VCaP (cell line): ENCODE measurements at regions not wholly inside any gene's neighbourhood (a gene's known extent, or its start where the extent isn't known, plus 50 kb on each side); places are given as distances from the start of the nearest gene placed in this dataset.

ENCODE experiments used
- H3K27ac ChIP-seq: fragments of 450-650 bp; 2 replicates; pipeline ENCODE4 v1.5.1; 2017
- CTCF ChIP-seq: fragments of 450-650 bp; conservative IDR thresholded peaks from 2 replicates; pipeline ENCODE4 v1.5.1; 2017; ENCODE audit warnings: mild to moderate bottlenecking, moderate library complexity

GRCh38 chr1:187261637-187262036 is 432.9 kb downstream of the PLA2G4A start:
- no peak for TF ChIP-seq CTCF
- H3K27ac ChIP-seq: peak overlapping the region; percentile 39

- no peak for TF ChIP-seq CTCF
- peak overlapping the region; percentile 1; the same call in 1 of the 2 replicates for H3K27ac ChIP-seq
Measured at GRCh38 chr1:187262731-187263130, 434.0 kb downstream of the PLA2G4A start.

GRCh38 chr1:187264995-187265602 is 436.4 kb downstream of the PLA2G4A start:
- H3K27ac ChIP-seq: no peak overlapping the region
- TF ChIP-seq CTCF: peak; percentile 87

- no peak overlapping the region for H3K27ac ChIP-seq
- TF ChIP-seq CTCF: no peak
Measured at GRCh38 chr1:187266051-187266450, 437.3 kb downstream of the PLA2G4A start.

GRCh38 chr1:187267827-187268226 is 439.1 kb downstream of the PLA2G4A start:
- no peak for TF ChIP-seq CTCF
- H3K27ac ChIP-seq: no peak overlapping the region

- no peak for TF ChIP-seq CTCF
- H3K27ac ChIP-seq: no peak overlapping the region
Measured at GRCh38 chr1:187270256-187270655, 441.5 kb downstream of the PLA2G4A start.

- peak overlapping the region; percentile 82 for H3K27ac ChIP-seq
- TF ChIP-seq CTCF: no peak
Measured at GRCh38 chr1:187275346-187275745, 446.6 kb downstream of the PLA2G4A start.
